ENCODE measurements at regions not wholly inside any gene's neighbourhood (a gene's known extent, or its start where the extent isn't known, plus 50 kb on each side); places are given as distances from the start of the nearest gene placed in this dataset.
A peak's percentile ranks its signal among the peaks of the same experiment; 100 is the strongest.

DNA sequence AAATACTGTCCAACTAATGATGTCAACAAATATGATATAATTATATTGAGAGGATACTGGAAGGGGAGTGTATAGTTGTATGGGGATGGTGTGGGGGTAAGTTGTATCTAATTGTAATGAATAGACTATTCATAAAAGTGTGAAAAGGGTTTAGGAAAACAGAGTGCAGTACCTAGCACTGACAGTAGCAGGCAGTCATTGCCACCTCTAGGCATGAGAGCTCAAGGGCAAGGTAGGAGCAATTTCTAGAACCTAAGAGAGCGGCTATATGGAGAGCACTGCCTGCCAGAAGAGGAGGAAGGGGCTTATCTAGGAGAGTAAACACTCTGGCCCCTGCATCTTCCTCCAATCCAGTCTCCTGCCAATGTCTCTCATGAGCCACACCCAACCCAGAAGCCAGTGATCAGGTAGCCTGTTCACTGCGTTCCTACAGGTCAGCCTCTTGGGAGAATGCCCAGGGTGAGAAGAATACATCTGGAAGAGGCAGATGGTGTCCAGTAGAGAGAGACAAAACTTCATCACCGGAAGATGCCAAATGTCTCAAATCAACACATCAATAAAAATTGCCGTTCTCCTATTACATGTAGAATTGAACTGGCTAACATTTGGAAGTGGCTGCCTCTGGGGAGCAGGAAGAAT is 200.0 kb downstream of the LY86 start (continued):
- peak; percentile 61; the same call in 1 of the 2 replicates for TF ChIP-seq REST (IDR thresholded peaks at IDR 0.05; ENCODE audit: borderline replicate concordance)
- TF ChIP-seq REST (CRISPR knock-in tag; IDR thresholded peaks at IDR 0.05; ENCODE audit: low read depth), result no peak
- 0 out of 2 replicates have a peak, but pooled peaks have one; percentile 41 for TF ChIP-seq ZNF785 (CRISPR knock-in tag; IDR thresholded peaks at IDR 0.05)
- no peak for TF ChIP-seq MGA (IDR thresholded peaks at IDR 0.05)
- peak; percentile 74 for TF ChIP-seq ZNF764 (CRISPR knock-in tag; IDR thresholded peaks at IDR 0.05; ENCODE audit: low read depth)
- TF ChIP-seq TCF7L2 (IDR thresholded peaks at IDR 0.05; ENCODE audit: low read depth, low read length), result no peak
- TF ChIP-seq MAFG (tag; conservative IDR thresholded peaks at IDR 0.05), result 0 out of 2 replicates have a peak, but pooled peaks have one; percentile 20

All from K562 (cell line).